PC-9 (cell line): ENCODE measurements at regions not wholly inside any gene's neighbourhood (a gene's known extent, or its start where the extent isn't known, plus 50 kb on each side); places are given as distances from the start of the nearest gene placed in this dataset.

Source experiments
- BruUV-seq: library from RNA; stranded (reverse); fragments of 400-500 nt; replicated peaks from 2 replicates; lab custom pipeline; 2021; lab: Mats Ljungman, UMichigan
- CTCF ChIA-PET: fragments of 300-600 bp; sonication (Branson Sonifier 250); formaldehyde crosslinking; loops from one replicate; lab custom pipeline; 2022; ENCODE audit warnings: antibody characterized with exemption; lab: Charles Lee
- POLR2A ChIA-PET: fragments of 300-600 bp; sonication (Branson Sonifier 250); formaldehyde crosslinking; loops from one replicate; lab custom pipeline; 2022; ENCODE audit warnings: antibody characterized with exemption; ENCODE audit not compliant: unreplicated experiment; lab: Charles Lee
- DNase-seq, 2 experiments: peaks; one replicate each; pipeline versions ENCODE4 v3.0.0 to v3.0.0-alpha.2; 2015 to 2022; ENCODE audit warnings: mixed read lengths in 1 of 2
- H2AFZ ChIP-seq: fragments of 200-600 bp; sonication (generic); 2 replicates; pipeline ENCODE4 v1.8.1; 2017; ENCODE audit warnings: antibody characterized with exemption
- H3F3A ChIP-seq: fragments of 200-600 bp; sonication (generic); 2 replicates; pipeline ENCODE4 v1.8.1; 2017; ENCODE audit warnings: antibody characterized with exemption, mild to moderate bottlenecking, low read depth; ENCODE audit not compliant: insufficient read depth
- H3K27ac ChIP-seq: fragments of 200-600 bp; sonication (generic); 2 replicates; pipeline ENCODE4 v1.6.1; 2016; ENCODE audit warnings: mixed run types
- H3K27me3 ChIP-seq: fragments of 200-600 bp; sonication (generic); 2 replicates; pipeline ENCODE4 v1.6.1; 2016; ENCODE audit warnings: low read depth, mixed run types; ENCODE audit not compliant: insufficient read depth
- H3K36me3 ChIP-seq: fragments of 200-600 bp; sonication (generic); 2 replicates; pipeline ENCODE4 v1.6.1; 2016; ENCODE audit warnings: low read depth, mixed run types
- H3K4me1 ChIP-seq: fragments of 200-600 bp; sonication (generic); replicated peaks from 2 replicates; pipeline ENCODE4 v1.6.1; 2016; ENCODE audit warnings: mixed run types; ENCODE audit not compliant: insufficient read depth
- H3K4me2 ChIP-seq: fragments of 200-600 bp; sonication (generic); 2 replicates; pipeline ENCODE4 v1.6.1; 2017; ENCODE audit warnings: mixed run types
- H3K4me3 ChIP-seq: fragments of 200-600 bp; sonication (generic); 2 replicates; pipeline ENCODE4 v1.6.1; 2016; ENCODE audit warnings: mixed run types
- H3K79me2 ChIP-seq: fragments of 200-600 bp; sonication (generic); 2 replicates; pipeline ENCODE4 v1.6.1; 2017; ENCODE audit warnings: low read depth, mixed run types
- H3K9me2 ChIP-seq: fragments of 200-600 bp; sonication (generic); 2 replicates; pipeline ENCODE4 v1.8.1; 2017; ENCODE audit warnings: mild to moderate bottlenecking; ENCODE audit not compliant: insufficient read depth
- H3K9me3 ChIP-seq: fragments of 200-600 bp; sonication (generic); 2 replicates; pipeline ENCODE4 v1.8.1; 2016; ENCODE audit warnings: low read depth; ENCODE audit not compliant: insufficient read depth
- H4K20me1 ChIP-seq: fragments of 200-600 bp; sonication (generic); 2 replicates; pipeline ENCODE4 v1.8.1; 2017; ENCODE audit not compliant: insufficient read depth
- CTCF ChIP-seq: fragments of 200-600 bp; sonication (generic); conservative IDR thresholded peaks from 2 replicates; pipeline ENCODE4 v1.6.1; 2017; ENCODE audit warnings: mixed run types, antibody characterized with exemption, mild to moderate bottlenecking, moderate library complexity
- EZH2 ChIP-seq: fragments of 200-600 bp; sonication (generic); IDR thresholded peaks from 2 replicates; pipeline ENCODE4 v1.8.0; 2017; ENCODE audit warnings: antibody characterized with exemption, low read depth
- intact Hi-C: fragments of 100-400 bp; cut with micrococcal nuclease; formaldehyde crosslinking; loops from one replicate; pipeline ENCODE4 v1.10.0; 2022; ENCODE audit not compliant: unreplicated experiment

GRCh38 chr18:45398448-45398847 is 216.8 kb upstream of the SLC14A2 start:
- Histone ChIP-seq H3K9me3 (0 out of 2 replicates have a peak, but pooled peaks cover 4% of the 10 kb centered on the region), H3K79me2 (no peaks in the 10 kb centered on the region), H3K4me1 (0 out of 2 replicates have a peak, but pooled peaks cover 5% of the 10 kb centered on the region), H3K27me3 (no peaks in the 10 kb centered on the region), H4K20me1 (no peaks in the 10 kb centered on the region), H3K27ac (no peak overlapping the region), H3K36me3 (no peaks in the 10 kb centered on the region), H2AFZ (no peak overlapping the region), H3F3A (no peaks in the 10 kb centered on the region), H3K4me3 (no peak overlapping the region), H3K4me2 (no peak overlapping the region), H3K9me2 (no peaks in the 10 kb centered on the region)
- DNase-seq: no peak
- no TSS peak for BruUV-seq
- POLR2A ChIA-PET: no interaction called here
- TF ChIP-seq EZH2 (no peak), CTCF (no peak)
- CTCF ChIA-PET: no interaction called here
- intact Hi-C loops: no loop called here

- DNase-seq: no peak
- Histone ChIP-seq H3K4me1 (0 out of 2 replicates have a peak, but pooled peaks cover 5% of the 10 kb centered on the region), H4K20me1 (no peaks in the 10 kb centered on the region), H3K4me2 (no peak overlapping the region), H2AFZ (no peak overlapping the region), H3F3A (no peaks in the 10 kb centered on the region), H3K9me3 (0 out of 2 replicates have a peak, but pooled peaks cover 4% of the 10 kb centered on the region), H3K27ac (no peak overlapping the region), H3K36me3 (no peaks in the 10 kb centered on the region), H3K27me3 (no peaks in the 10 kb centered on the region), H3K79me2 (no peaks in the 10 kb centered on the region), H3K9me2 (no peaks in the 10 kb centered on the region), H3K4me3 (no peak overlapping the region)
- no TSS peak for BruUV-seq
- CTCF ChIA-PET: no interaction called here
- POLR2A ChIA-PET: no interaction called here
- intact Hi-C loops: no loop called here
- no peak for TF ChIP-seq EZH2
- TF ChIP-seq CTCF: no peak
Observed at GRCh38 chr18:45399146-45399545, 216.1 kb upstream of the SLC14A2 start.

- H3K4me3 ChIP-seq: no peak overlapping the region
- no peak overlapping the region for H3K27ac ChIP-seq
- no peaks in the 10 kb centered on the region for H3K79me2 ChIP-seq
- no TSS peak for BruUV-seq
- no peak for TF ChIP-seq EZH2
- TF ChIP-seq CTCF: no peak
- no peaks in the 10 kb centered on the region for H3F3A ChIP-seq
- POLR2A ChIA-PET: no interaction called here
- DNase-seq: no peak
- no peak overlapping the region for H3K4me2 ChIP-seq
- no peaks in the 10 kb centered on the region for H3K9me2 ChIP-seq
- H2AFZ ChIP-seq: no peak overlapping the region
- 0 out of 2 replicates have a peak, but pooled peaks cover 5% of the 10 kb centered on the region for H3K4me1 ChIP-seq
- CTCF ChIA-PET: no interaction called here
- H3K36me3 ChIP-seq: no peaks in the 10 kb centered on the region
- no peaks in the 10 kb centered on the region for H3K27me3 ChIP-seq
- 0 out of 2 replicates have a peak, but pooled peaks cover 4% of the 10 kb centered on the region for H3K9me3 ChIP-seq
- intact Hi-C loops: no loop called here
- no peaks in the 10 kb centered on the region for H4K20me1 ChIP-seq
Observed at GRCh38 chr18:45399643-45400042, 215.6 kb upstream of the SLC14A2 start.
